GM18867 (cell line): ENCODE measurements at regions not wholly inside any gene's neighbourhood (a gene's known extent, or its start where the extent isn't known, plus 50 kb on each side); places are given as distances from the start of the nearest gene placed in this dataset.

Experiments used
- ATAC-seq: cut with Tn5 transposase; IDR thresholded peaks from one replicate; pipeline ENCODE4 v1.9.1; 2021; ENCODE audit warnings: mild to moderate bottlenecking, moderate library complexity; ENCODE audit not compliant: unreplicated experiment

- no peak for ATAC-seq
These were observed 137.4 kb upstream of the RPL10L start for GRCh38 chr14:46788994-46789393.

- ATAC-seq = no peak
These were observed 130.7 kb upstream of the RPL10L start for GRCh38 chr14:46782281-46782680.

- ATAC-seq = peak; percentile 99
These were observed 117.7 kb upstream of the RPL10L start for GRCh38 chr14:46769292-46769691.

GRCh38 chr14:46747001-46747652, 95.5 kb upstream of the RPL10L start:
- no peak for ATAC-seq

GRCh38 chr14:46734286-46734685, 82.7 kb upstream of the RPL10L start:
- no peak for ATAC-seq

GRCh38 chr14:46717211-46717610, 65.6 kb upstream of the RPL10L start:
- no peak for ATAC-seq
